RPMI7951 (cell line): ENCODE measurements at regions not wholly inside any gene's neighbourhood (a gene's known extent, or its start where the extent isn't known, plus 50 kb on each side); places are given as distances from the start of the nearest gene placed in this dataset.

ENCODE experiments used
- DNase-seq: peaks from one replicate; pipeline ENCODE4 v3.0.0-alpha.2; 2012; ENCODE audit warnings: low read depth

GRCh38 chr13:106681997-106682396 lies 114.1 kb upstream of the ARGLU1 start:
- DNase-seq = no peak

- no peak for DNase-seq
Observed at GRCh38 chr13:106681536-106681935, 113.6 kb upstream of the ARGLU1 start.

- no peak for DNase-seq
Observed at GRCh38 chr13:106680796-106681472, 113.0 kb upstream of the ARGLU1 start.

- DNase-seq = no peak
Observed at GRCh38 chr13:106678646-106679418, 110.9 kb upstream of the ARGLU1 start.

- no peak for DNase-seq
Observed at GRCh38 chr13:106675311-106675710, 107.4 kb upstream of the ARGLU1 start.

GRCh38 chr13:106660746-106661625 lies 93.0 kb upstream of the ARGLU1 start:
- no peak for DNase-seq

GRCh38 chr13:106657104-106657503 lies 89.2 kb upstream of the ARGLU1 start:
- no peak for DNase-seq

GRCh38 chr13:106656186-106656585 lies 88.2 kb upstream of the ARGLU1 start:
- no peak for DNase-seq

GRCh38 chr13:106651442-106651841 lies 83.5 kb upstream of the ARGLU1 start:
- DNase-seq = no peak

GRCh38 chr13:106650690-106651205 lies 82.8 kb upstream of the ARGLU1 start:
- peak; percentile 9 for DNase-seq

GRCh38 chr13:106649495-106649894 lies 81.6 kb upstream of the ARGLU1 start:
- peak; percentile 0 for DNase-seq

GRCh38 chr13:106640515-106640914 lies 72.6 kb upstream of the ARGLU1 start:
- no peak for DNase-seq

- DNase-seq = no peak
Observed at GRCh38 chr13:106637519-106637918, 69.6 kb upstream of the ARGLU1 start.

GRCh38 chr13:106636492-106636891 lies 68.6 kb upstream of the ARGLU1 start:
- DNase-seq = no peak

- no peak for DNase-seq
Observed at GRCh38 chr13:106635616-106636015, 67.7 kb upstream of the ARGLU1 start.

GRCh38 chr13:106633321-106633720 lies 65.4 kb upstream of the ARGLU1 start:
- DNase-seq = no peak

- DNase-seq = no peak
Observed at GRCh38 chr13:106630650-106631049, 62.7 kb upstream of the ARGLU1 start.

- no peak for DNase-seq
Observed at GRCh38 chr13:106630162-106630561, 62.2 kb upstream of the ARGLU1 start.

GRCh38 chr13:106628936-106629659 lies 61.2 kb upstream of the ARGLU1 start:
- no peak for DNase-seq

- no peak for DNase-seq
Observed at GRCh38 chr13:106626473-106626872, 58.5 kb upstream of the ARGLU1 start.

- no peak for DNase-seq
Observed at GRCh38 chr13:106625578-106625977, 57.6 kb upstream of the ARGLU1 start.
